ENCODE measurements at regions not wholly inside any gene's neighbourhood (a gene's known extent, or its start where the extent isn't known, plus 50 kb on each side); places are given as distances from the start of the nearest gene placed in this dataset.

DNA sequence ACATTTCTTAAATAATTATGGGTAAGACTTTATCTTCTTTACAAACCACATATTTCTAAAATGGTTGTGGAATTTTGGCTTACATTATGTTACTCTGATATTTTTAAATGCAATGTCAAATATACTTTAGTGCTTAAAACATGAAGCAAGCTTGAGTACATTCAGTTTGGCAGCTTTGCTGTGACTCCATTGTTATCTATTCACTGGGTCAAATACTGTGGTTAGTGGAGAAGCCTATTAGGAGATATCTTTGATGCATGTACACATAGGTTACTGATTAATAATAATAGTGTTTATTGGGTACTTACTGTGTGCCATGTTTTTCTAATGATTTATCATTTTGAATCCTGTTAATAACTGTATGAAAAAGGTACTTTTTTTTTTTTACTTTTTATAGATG lies 520.4 kb upstream of the B3GALT2 start:
- Histone ChIP-seq H2AFZ (ENCODE audit: low read length) (no peak overlapping the region), H3K4me3 (ENCODE audit: low read depth, low read length, poor library complexity, severe bottlenecking) (no peak overlapping the region), H3K9me3 (ENCODE audit: low read length) (no peaks in the 10 kb centered on the region), H4K20me1 (ENCODE audit: insufficient read depth, low read length) (no peaks in the 10 kb centered on the region), H3K36me3 (ENCODE audit: insufficient read depth, low read length) (no peaks in the 10 kb centered on the region), H3K27ac (ENCODE audit: low read depth, low read length, poor library complexity, severe bottlenecking) (no peak overlapping the region), H3K79me2 (ENCODE audit: insufficient read depth, low read depth, low read length) (no peaks in the 10 kb centered on the region), H3K4me2 (ENCODE audit: low read length) (no peak overlapping the region), H3K4me1 (ENCODE audit: insufficient read depth, low read length, poor library complexity, severe bottlenecking) (no peaks in the 10 kb centered on the region), H3K9me2 (ENCODE audit: insufficient read depth, low read length) (no peaks in the 10 kb centered on the region)
- intact Hi-C loops (cut with micrococcal nuclease; ENCODE audit: unreplicated experiment), result no loop called here
- TF ChIP-seq, protein P1, sequence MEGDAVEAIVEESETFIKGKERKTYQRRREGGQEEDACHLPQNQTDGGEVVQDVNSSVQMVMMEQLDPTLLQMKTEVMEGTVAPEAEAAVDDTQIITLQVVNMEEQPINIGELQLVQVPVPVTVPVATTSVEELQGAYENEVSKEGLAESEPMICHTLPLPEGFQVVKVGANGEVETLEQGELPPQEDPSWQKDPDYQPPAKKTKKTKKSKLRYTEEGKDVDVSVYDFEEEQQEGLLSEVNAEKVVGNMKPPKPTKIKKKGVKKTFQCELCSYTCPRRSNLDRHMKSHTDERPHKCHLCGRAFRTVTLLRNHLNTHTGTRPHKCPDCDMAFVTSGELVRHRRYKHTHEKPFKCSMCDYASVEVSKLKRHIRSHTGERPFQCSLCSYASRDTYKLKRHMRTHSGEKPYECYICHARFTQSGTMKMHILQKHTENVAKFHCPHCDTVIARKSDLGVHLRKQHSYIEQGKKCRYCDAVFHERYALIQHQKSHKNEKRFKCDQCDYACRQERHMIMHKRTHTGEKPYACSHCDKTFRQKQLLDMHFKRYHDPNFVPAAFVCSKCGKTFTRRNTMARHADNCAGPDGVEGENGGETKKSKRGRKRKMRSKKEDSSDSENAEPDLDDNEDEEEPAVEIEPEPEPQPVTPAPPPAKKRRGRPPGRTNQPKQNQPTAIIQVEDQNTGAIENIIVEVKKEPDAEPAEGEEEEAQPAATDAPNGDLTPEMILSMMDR (conservative IDR thresholded peaks at IDR 0.05; ENCODE audit: low read length), result no peak
- TF ChIP-seq EZH2phosphoT487 (IDR thresholded peaks at IDR 0.05; ENCODE audit: borderline replicate concordance, low read depth, low read length), result no peak
- CTCF ChIA-PET (ENCODE audit: unreplicated experiment), result no interaction called here
- POLR2A ChIA-PET, result interaction anchor here (0.7 kb wide), 1 partner anchor 394 kb away, joined by 3 read pairs; no protein-coding TSS in a partner anchor
- DNase-seq (ENCODE audit: low spot score), result no peak
- no TSS peak for BruUV-seq (replicated peaks)

GRCh38 chr1:193705554-193705981 lies 519.2 kb upstream of the B3GALT2 start:
- BruUV-seq (replicated peaks), result no TSS peak
- Histone ChIP-seq H3K4me1 (ENCODE audit: insufficient read depth, low read length, poor library complexity, severe bottlenecking) (no peaks in the 10 kb centered on the region), H3K9me2 (ENCODE audit: insufficient read depth, low read length) (no peaks in the 10 kb centered on the region), H3K79me2 (ENCODE audit: insufficient read depth, low read depth, low read length) (no peaks in the 10 kb centered on the region), H3K36me3 (ENCODE audit: insufficient read depth, low read length) (no peaks in the 10 kb centered on the region), H4K20me1 (ENCODE audit: insufficient read depth, low read length) (no peaks in the 10 kb centered on the region), H2AFZ (ENCODE audit: low read length) (no peak overlapping the region), H3K4me2 (ENCODE audit: low read length) (no peak overlapping the region), H3K27ac (ENCODE audit: low read depth, low read length, poor library complexity, severe bottlenecking) (no peak overlapping the region), H3K4me3 (ENCODE audit: low read depth, low read length, poor library complexity, severe bottlenecking) (no peak overlapping the region), H3K9me3 (ENCODE audit: low read length) (no peaks in the 10 kb centered on the region)
- ChIA-PET POLR2A (interaction anchor here (0.6 to 0.7 kb wide), 2 partner anchors 32 to 352 kb away, joined by 3 read pairs; no protein-coding TSS in a partner anchor), CTCF (ENCODE audit: unreplicated experiment) (no interaction called here)
- no peak for DNase-seq (ENCODE audit: low spot score)
- no peak for TF ChIP-seq EZH2phosphoT487 (IDR thresholded peaks at IDR 0.05; ENCODE audit: borderline replicate concordance, low read depth, low read length)
- TF ChIP-seq, protein P1 (conservative IDR thresholded peaks at IDR 0.05; ENCODE audit: low read length), result no peak
- intact Hi-C loops (cut with micrococcal nuclease; ENCODE audit: unreplicated experiment), result no loop called here

- intact Hi-C loops (cut with micrococcal nuclease; ENCODE audit: unreplicated experiment), result no loop called here
- H3K79me2 ChIP-seq (ENCODE audit: insufficient read depth, low read depth, low read length), result no peaks in the 10 kb centered on the region
- no peak overlapping the region for H3K27ac ChIP-seq (ENCODE audit: low read depth, low read length, poor library complexity, severe bottlenecking)
- POLR2A ChIA-PET, result no interaction called here
- TF ChIP-seq EZH2phosphoT487 (IDR thresholded peaks at IDR 0.05; ENCODE audit: borderline replicate concordance, low read depth, low read length), result no peak
- TF ChIP-seq, protein P1 (conservative IDR thresholded peaks at IDR 0.05; ENCODE audit: low read length), result no peak
- no peaks in the 10 kb centered on the region for H3K36me3 ChIP-seq (ENCODE audit: insufficient read depth, low read length)
- CTCF ChIA-PET (ENCODE audit: unreplicated experiment), result no interaction called here
- no peak overlapping the region for H2AFZ ChIP-seq (ENCODE audit: low read length)
- H4K20me1 ChIP-seq (ENCODE audit: insufficient read depth, low read length), result no peaks in the 10 kb centered on the region
- no peaks in the 10 kb centered on the region for H3K9me2 ChIP-seq (ENCODE audit: insufficient read depth, low read length)
- H3K9me3 ChIP-seq (ENCODE audit: low read length), result no peaks in the 10 kb centered on the region
- no peak overlapping the region for H3K4me2 ChIP-seq (ENCODE audit: low read length)
- DNase-seq (ENCODE audit: low spot score), result no peak
- no peaks in the 10 kb centered on the region for H3K4me1 ChIP-seq (ENCODE audit: insufficient read depth, low read length, poor library complexity, severe bottlenecking)
- no TSS peak for BruUV-seq (replicated peaks)
- H3K4me3 ChIP-seq (ENCODE audit: low read depth, low read length, poor library complexity, severe bottlenecking), result no peak overlapping the region
Measured at GRCh38 chr1:193703655-193704054, 517.2 kb upstream of the B3GALT2 start.
